ENCODE measurements at regions not wholly inside any gene's neighbourhood (a gene's known extent, or its start where the extent isn't known, plus 50 kb on each side); places are given as distances from the start of the nearest gene placed in this dataset.

GRCh38 chr14:101004954-101005353 is 101.4 kb upstream of the RTL1 start:
- DNase-seq = no peak

- no peak for DNase-seq
Measured at GRCh38 chr14:101005447-101005846, 101.9 kb upstream of the RTL1 start.

- no peak for DNase-seq
Measured at GRCh38 chr14:101006008-101006407, 102.5 kb upstream of the RTL1 start.

- DNase-seq = no peak
Measured at GRCh38 chr14:101007004-101007614, 103.6 kb upstream of the RTL1 start.

- DNase-seq = no peak
Measured at GRCh38 chr14:101007765-101008164, 104.2 kb upstream of the RTL1 start.

GRCh38 chr14:101008196-101008595 is 104.7 kb upstream of the RTL1 start:
- DNase-seq = no peak

- DNase-seq = no peak
Measured at GRCh38 chr14:101008631-101009336, 105.3 kb upstream of the RTL1 start.

- no peak for DNase-seq
Measured at GRCh38 chr14:101009531-101009930, 106.0 kb upstream of the RTL1 start.

- DNase-seq = no peak
Measured at GRCh38 chr14:101010293-101010692, 106.8 kb upstream of the RTL1 start.

- DNase-seq = no peak
Measured at GRCh38 chr14:101010835-101011234, 107.3 kb upstream of the RTL1 start.

- no peak for DNase-seq
Measured at GRCh38 chr14:101017209-101017608, 113.7 kb upstream of the RTL1 start.

- no peak for DNase-seq
Measured at GRCh38 chr14:101017806-101018560, 114.5 kb upstream of the RTL1 start.

GRCh38 chr14:101018561-101019290 is 115.2 kb upstream of the RTL1 start:
- DNase-seq = no peak

- DNase-seq = no peak
Measured at GRCh38 chr14:101019541-101019940, 116.0 kb upstream of the RTL1 start.

- no peak for DNase-seq
Measured at GRCh38 chr14:101019990-101020710, 116.6 kb upstream of the RTL1 start.

GRCh38 chr14:101020834-101021370 is 117.4 kb upstream of the RTL1 start:
- DNase-seq = no peak

GRCh38 chr14:101022121-101022520 is 118.6 kb upstream of the RTL1 start:
- DNase-seq = no peak

GRCh38 chr14:101022916-101023435 is 119.5 kb upstream of the RTL1 start:
- no peak for DNase-seq

- no peak for DNase-seq
Measured at GRCh38 chr14:101024686-101025085, 121.2 kb upstream of the RTL1 start.

GRCh38 chr14:101025131-101025530 is 121.6 kb upstream of the RTL1 start:
- no peak for DNase-seq

GRCh38 chr14:101025696-101026095 is 122.2 kb upstream of the RTL1 start:
- DNase-seq = no peak

GRCh38 chr14:101026341-101026740 is 122.8 kb upstream of the RTL1 start:
- DNase-seq = no peak

Data from NCI-H345 (cell line).